T-cell (primary cell): ENCODE measurements at regions not wholly inside any gene's neighbourhood (a gene's known extent, or its start where the extent isn't known, plus 50 kb on each side); places are given as distances from the start of the nearest gene placed in this dataset.

Experiments used
- ATAC-seq, 4 experiments: fragments of 200-7000 bp in 3 of 4; fragments of 150-1000 bp in 1 of 4; cut with Tn5 transposase; replicated peaks in 1 of 4; 1 replicate in 3 of 4; 2 replicates in 1 of 4; pipeline ENCODE4 v1.10.0; 2021; ENCODE audit warnings: moderate library complexity in 3 of 4, mild to moderate bottlenecking in 2 of 4, moderate number of reproducible peaks in 1 of 4
- CTCF ChIA-PET, 2 donors: fragments of 300-600 bp; sonication (Branson Sonifier 250); formaldehyde crosslinking; loops; one replicate each; lab custom pipeline; 2022; ENCODE audit warnings: antibody characterized with exemption in 2 of 2; lab: Charles Lee
- POLR2A ChIA-PET, 2 donors: fragments of 300-600 bp; sonication (Branson Sonifier 250); formaldehyde crosslinking; loops; one replicate each; lab custom pipeline; 2022; ENCODE audit warnings: antibody characterized with exemption in 2 of 2; lab: Charles Lee
- DNase-seq, 35 experiments: peaks; one replicate each; pipeline versions ENCODE4 v3.0.0 to v3.0.0-alpha.2; 2013 to 2023
- H3K27ac ChIP-seq: one replicate; pipeline ENCODE4 v1.5.1; 2013; ENCODE audit warnings: low read length
- H3K27me3 ChIP-seq, 2 experiments: replicated peaks in 1 of 2; 1 replicate in 1 of 2; 2 replicates in 1 of 2; pipeline versions ENCODE4 v1.6.1 to v1.7.0; 2013; ENCODE audit warnings: low read length in 1 of 2, mixed read lengths in 1 of 2; ENCODE audit not compliant: control insufficient read depth in 2 of 2, insufficient read depth in 2 of 2; ENCODE audit errors: extremely low read depth in 1 of 2
- H3K36me3 ChIP-seq, 2 donors: 1 replicate in 1 of 2; 2 replicates in 1 of 2; pipeline versions ENCODE4 v1.6.1 to v1.7.0; 2013; ENCODE audit warnings: low read length in 1 of 2; ENCODE audit not compliant: control insufficient read depth in 2 of 2, insufficient read depth in 1 of 2; ENCODE audit errors: extremely low read depth in 1 of 2
- H3K4me1 ChIP-seq, 2 experiments: 1 replicate in 1 of 2; 2 replicates in 1 of 2; pipeline versions ENCODE4 v1.6.1 to v1.7.0; 2013; ENCODE audit warnings: low read length in 2 of 2, mixed read lengths in 1 of 2; ENCODE audit not compliant: insufficient read depth in 2 of 2, control insufficient read depth in 1 of 2; ENCODE audit errors: extremely low read depth in 1 of 2
- H3K4me3 ChIP-seq, 2 donors: 1 replicate in 1 of 2; 2 replicates in 1 of 2; pipeline versions ENCODE4 v1.5.1 to v1.7.0; 2013; ENCODE audit warnings: mild to moderate bottlenecking in 2 of 2, low read length in 1 of 2, moderate library complexity in 1 of 2; ENCODE audit not compliant: control insufficient read depth in 1 of 2; ENCODE audit errors: extremely low read depth in 1 of 2
- H3K9me3 ChIP-seq: 2 replicates; pipeline ENCODE4 v1.7.0; 2013
- H3K27ac Mint-ChIP-seq, 2 donors: one replicate each; pipeline ENCODE4 v1.8.0; 2020 to 2021; ENCODE audit warnings: mild to moderate bottlenecking in 2 of 2, mixed read lengths in 2 of 2
- H3K27me3 Mint-ChIP-seq, 2 donors: one replicate each; pipeline ENCODE4 v1.8.0; 2021 to 2022; ENCODE audit warnings: mixed read lengths in 2 of 2
- H3K36me3 Mint-ChIP-seq: one replicate; pipeline ENCODE4 v1.8.0; 2021; ENCODE audit warnings: mixed read lengths
- H3K4me1 Mint-ChIP-seq, 3 donors: one replicate each; pipeline ENCODE4 v1.8.0; 2020 to 2022; ENCODE audit warnings: mixed read lengths in 3 of 3, mild to moderate bottlenecking in 1 of 3
- H3K4me3 Mint-ChIP-seq, 3 donors: one replicate each; pipeline ENCODE4 v1.8.0; 2020 to 2022; ENCODE audit warnings: mild to moderate bottlenecking in 3 of 3, mixed read lengths in 3 of 3, moderate library complexity in 3 of 3
- H3K9me3 Mint-ChIP-seq, 3 donors: one replicate each; pipeline ENCODE4 v1.8.0; 2020 to 2022; ENCODE audit warnings: mixed read lengths in 3 of 3
- WGBS: methylation state at CpG from one replicate; pipeline ENCODE4 v1.1.5; 2013; ENCODE audit warnings: missing lambda C conversion rate; ENCODE audit not compliant: insufficient coverage; 5-methylcytosine and 5-hydroxymethylcytosine counted together

DNA sequence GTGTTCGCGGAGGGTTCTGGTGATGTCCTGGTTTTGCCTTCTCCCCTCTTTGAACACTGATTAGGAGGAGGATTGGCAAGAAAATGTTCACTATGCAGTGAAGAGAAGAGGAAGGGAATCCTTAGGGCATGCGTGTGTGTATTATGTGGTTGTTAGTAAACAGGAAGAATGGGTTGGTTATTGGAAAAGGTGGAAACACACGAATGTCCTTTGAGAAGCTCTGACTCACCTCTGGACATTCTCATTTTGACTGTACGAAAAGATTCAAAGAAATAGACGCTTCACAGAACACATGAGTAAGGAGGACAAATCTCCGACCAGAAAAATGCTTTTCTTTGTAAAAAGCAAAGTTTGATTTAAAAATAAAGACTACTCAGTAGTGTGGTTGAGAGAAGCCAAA, 188.8 kb upstream of the PRICKLE2 start:
- POLR2A ChIA-PET: no interaction called here
- H3K27ac Mint-ChIP-seq: no peak overlapping the region
- ATAC-seq: no peak
- peaks cover 18% of the 10 kb centered on the region in 2 donors for H3K27me3 Mint-ChIP-seq
- DNase-seq: no peak
- Histone ChIP-seq H3K4me1 (no peaks in the 10 kb centered on the region), H3K4me3 (no peak overlapping the region), H3K27me3 (peaks cover 0 to 6% of the 10 kb centered on the region in 2 experiments), H3K36me3 (no peaks in the 10 kb centered on the region), H3K27ac (no peak overlapping the region), H3K9me3 (no peaks in the 10 kb centered on the region)
- 84% methylated on average over 4 of the region's 7 CpGs for WGBS
- no peaks in the 10 kb centered on the region for H3K9me3 Mint-ChIP-seq
- no peaks in the 10 kb centered on the region for H3K36me3 Mint-ChIP-seq
- CTCF ChIA-PET: no interaction called here
- H3K4me1 Mint-ChIP-seq: no peaks in the 10 kb centered on the region
- H3K4me3 Mint-ChIP-seq: no peak overlapping the region

DNA sequence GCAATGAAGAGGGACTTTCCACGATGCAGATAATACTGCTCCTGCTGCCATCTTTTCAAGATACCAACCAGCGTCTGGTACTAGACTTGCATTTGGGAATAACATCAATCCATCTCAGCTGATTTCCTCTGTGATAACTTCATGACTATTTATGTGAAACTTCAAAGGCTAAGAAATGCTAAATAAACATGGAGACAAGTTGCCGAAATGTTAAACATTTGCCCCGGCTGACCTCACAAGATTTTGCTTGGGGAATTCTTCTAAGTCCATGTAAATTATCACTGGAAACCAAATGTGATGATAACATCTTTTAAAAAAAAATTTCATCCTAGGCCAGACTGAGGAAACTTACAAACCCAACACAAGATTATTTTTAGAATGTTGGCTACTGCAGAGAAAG, 185.8 kb upstream of the PRICKLE2 start:
- ChIA-PET CTCF (no interaction called here), POLR2A (no interaction called here)
- Mint-ChIP-seq H3K4me1 (no peaks in the 10 kb centered on the region), H3K4me3 (no peak overlapping the region), H3K27ac (no peak overlapping the region), H3K36me3 (no peaks in the 10 kb centered on the region), H3K9me3 (no peaks in the 10 kb centered on the region), H3K27me3 (peaks cover 18 to 20% of the 10 kb centered on the region in 2 donors)
- H3K9me3 ChIP-seq: no peaks in the 10 kb centered on the region
- peaks cover 0 to 6% of the 10 kb centered on the region in 2 experiments for H3K27me3 ChIP-seq
- WGBS: 91% methylated on average over 1 of the region's 4 CpGs
- no peaks in the 10 kb centered on the region for H3K4me1 ChIP-seq
- DNase-seq: no peak
- no peak overlapping the region for H3K27ac ChIP-seq
- ATAC-seq: no peak
- no peak overlapping the region for H3K4me3 ChIP-seq
- H3K36me3 ChIP-seq: no peaks in the 10 kb centered on the region

DNA sequence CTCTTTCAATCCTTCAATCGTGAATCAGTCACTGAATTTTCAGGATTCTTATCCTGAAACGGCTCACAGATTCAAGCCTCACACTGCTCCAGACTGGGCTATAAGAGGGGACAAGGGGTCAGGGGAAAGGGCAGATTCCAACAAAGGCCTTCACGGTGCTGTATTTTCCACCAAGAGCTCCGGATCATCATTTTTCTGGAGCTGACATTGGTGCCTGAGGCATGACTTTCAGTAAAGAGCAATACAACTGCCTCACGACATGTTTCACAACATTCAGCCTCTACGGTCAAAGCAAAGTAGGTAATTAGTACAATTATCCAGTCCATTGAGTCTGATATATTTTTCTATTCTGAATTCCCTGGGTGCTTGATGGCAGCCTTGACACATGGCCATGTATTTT, 185.0 kb upstream of the PRICKLE2 start:
- 55% methylated on average over 3 of the region's 6 CpGs for WGBS
- H3K4me1 ChIP-seq: no peaks in the 10 kb centered on the region
- no peaks in the 10 kb centered on the region for H3K9me3 ChIP-seq
- Mint-ChIP-seq H3K27me3 (peaks cover 14 to 21% of the 10 kb centered on the region in 2 donors), H3K9me3 (no peaks in the 10 kb centered on the region), H3K4me3 (no peak overlapping the region), H3K36me3 (no peaks in the 10 kb centered on the region), H3K27ac (no peak overlapping the region), H3K4me1 (no peaks in the 10 kb centered on the region)
- no peak overlapping the region for H3K27ac ChIP-seq
- peaks cover 0 to 6% of the 10 kb centered on the region in 2 experiments for H3K27me3 ChIP-seq
- POLR2A ChIA-PET: no interaction called here
- DNase-seq (no peak), ATAC-seq (no peak)
- CTCF ChIA-PET: no interaction called here
- no peaks in the 10 kb centered on the region for H3K36me3 ChIP-seq
- H3K4me3 ChIP-seq: no peak overlapping the region

DNA sequence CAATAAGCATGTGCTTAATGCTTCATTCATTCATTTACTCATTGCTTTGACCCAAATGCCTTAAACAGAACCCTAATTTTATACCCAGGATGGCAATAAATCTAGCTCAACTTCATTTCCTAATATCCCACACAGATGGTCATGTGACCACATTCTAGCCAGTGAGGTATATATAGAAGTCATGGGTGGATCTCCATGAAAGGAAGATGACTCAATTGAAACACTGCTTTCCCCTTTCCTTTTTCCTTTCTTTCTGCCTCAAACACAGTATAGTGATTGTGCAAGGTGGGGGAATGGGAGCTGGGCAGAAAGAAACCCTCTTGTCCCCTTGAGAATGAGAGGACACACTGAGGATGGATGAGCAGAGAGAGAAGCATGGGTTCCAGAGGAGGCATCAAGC, 183.5 kb upstream of the PRICKLE2 start:
- no peak overlapping the region for H3K27ac ChIP-seq
- H3K9me3 Mint-ChIP-seq: no peaks in the 10 kb centered on the region
- ChIA-PET CTCF (no interaction called here), POLR2A (no interaction called here)
- H3K4me3 ChIP-seq: no peak overlapping the region
- H3K9me3 ChIP-seq: no peaks in the 10 kb centered on the region
- ATAC-seq (no peak), DNase-seq (no peak)
- peaks cover 0 to 6% of the 10 kb centered on the region in 2 experiments for H3K27me3 ChIP-seq
- no peak overlapping the region for H3K4me3 Mint-ChIP-seq
- H3K4me1 Mint-ChIP-seq: no peaks in the 10 kb centered on the region
- H3K36me3 ChIP-seq: no peaks in the 10 kb centered on the region
- H3K4me1 ChIP-seq: no peaks in the 10 kb centered on the region
- no peaks in the 10 kb centered on the region for H3K36me3 Mint-ChIP-seq
- no peak overlapping the region for H3K27ac Mint-ChIP-seq
- peaks cover 12 to 18% of the 10 kb centered on the region in 2 donors for H3K27me3 Mint-ChIP-seq

DNA sequence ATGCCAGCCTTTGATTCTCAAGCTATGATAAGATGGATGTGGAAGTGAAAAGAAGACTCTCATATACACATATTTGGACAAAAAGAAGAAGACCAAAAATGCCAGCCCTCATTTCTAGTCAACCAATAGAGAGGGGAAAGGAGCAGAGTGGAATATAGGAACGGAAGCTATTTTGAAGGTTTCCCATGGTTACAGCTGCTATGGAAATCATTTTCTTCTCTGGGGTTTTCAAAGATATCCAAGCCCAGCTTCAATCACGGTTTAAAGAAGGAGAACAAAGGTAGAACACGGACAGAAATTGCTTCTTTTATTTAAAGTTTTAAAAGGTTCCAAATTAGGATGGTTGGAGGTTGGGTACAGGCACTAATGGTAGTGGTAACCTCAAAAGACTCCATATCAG, 181.0 kb upstream of the PRICKLE2 start:
- Histone ChIP-seq H3K9me3 (no peaks in the 10 kb centered on the region), H3K4me3 (no peak overlapping the region), H3K27ac (no peak overlapping the region), H3K36me3 (no peaks in the 10 kb centered on the region), H3K27me3 (no peaks in the 10 kb centered on the region), H3K4me1 (no peaks in the 10 kb centered on the region)
- Mint-ChIP-seq H3K27ac (no peak overlapping the region), H3K36me3 (no peaks in the 10 kb centered on the region), H3K4me3 (no peak overlapping the region), H3K27me3 (peaks cover 4 to 9% of the 10 kb centered on the region in 2 donors), H3K4me1 (no peaks in the 10 kb centered on the region), H3K9me3 (no peaks in the 10 kb centered on the region)
- DNase-seq (no peak), ATAC-seq (no peak)
- ChIA-PET POLR2A (no interaction called here), CTCF (no interaction called here)
- WGBS: no CpG with 5 or more reads among the region's 3 CpGs

DNA sequence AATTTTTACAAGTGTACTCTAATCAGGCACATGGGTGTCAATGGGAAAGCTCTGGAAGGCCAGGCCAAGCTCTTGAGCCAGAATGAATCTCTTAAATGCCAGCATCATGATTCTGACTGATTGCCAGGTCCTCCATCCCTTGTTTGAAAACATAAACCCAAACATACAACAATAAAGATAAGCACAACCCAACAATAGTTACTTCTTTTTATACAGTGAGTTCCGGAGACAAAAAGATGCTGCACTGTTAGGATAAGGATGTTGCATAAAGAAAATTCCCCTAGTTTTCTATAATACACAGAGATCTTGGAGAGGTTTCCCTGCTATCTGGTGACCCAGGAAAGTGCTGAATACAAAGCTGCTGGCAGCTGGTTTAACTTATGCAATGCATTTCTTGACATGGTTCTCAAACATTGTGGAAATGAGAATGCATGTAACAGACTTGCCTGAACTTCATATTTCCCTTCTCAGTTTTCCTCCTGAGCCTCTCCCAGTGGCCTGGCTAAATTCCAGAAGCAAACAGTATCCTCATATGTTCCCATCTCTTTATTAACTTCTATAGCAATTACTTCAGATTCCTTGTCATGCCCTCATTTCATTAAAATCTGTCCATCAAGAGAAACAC, 180.1 kb upstream of the PRICKLE2 start:
- POLR2A ChIA-PET: no interaction called here
- Mint-ChIP-seq H3K36me3 (no peaks in the 10 kb centered on the region), H3K9me3 (no peaks in the 10 kb centered on the region), H3K27ac (no peak overlapping the region), H3K27me3 (peaks cover 4 to 9% of the 10 kb centered on the region in 2 donors), H3K4me3 (no peak overlapping the region), H3K4me1 (no peaks in the 10 kb centered on the region)
- Histone ChIP-seq H3K27me3 (no peaks in the 10 kb centered on the region), H3K4me1 (no peaks in the 10 kb centered on the region), H3K27ac (no peak overlapping the region), H3K4me3 (no peak overlapping the region), H3K36me3 (no peaks in the 10 kb centered on the region), H3K9me3 (no peaks in the 10 kb centered on the region)
- ATAC-seq: no peak
- CTCF ChIA-PET: no interaction called here
- DNase-seq: no peak
- WGBS: no CpG with 5 or more reads among the region's 1 CpG

DNA sequence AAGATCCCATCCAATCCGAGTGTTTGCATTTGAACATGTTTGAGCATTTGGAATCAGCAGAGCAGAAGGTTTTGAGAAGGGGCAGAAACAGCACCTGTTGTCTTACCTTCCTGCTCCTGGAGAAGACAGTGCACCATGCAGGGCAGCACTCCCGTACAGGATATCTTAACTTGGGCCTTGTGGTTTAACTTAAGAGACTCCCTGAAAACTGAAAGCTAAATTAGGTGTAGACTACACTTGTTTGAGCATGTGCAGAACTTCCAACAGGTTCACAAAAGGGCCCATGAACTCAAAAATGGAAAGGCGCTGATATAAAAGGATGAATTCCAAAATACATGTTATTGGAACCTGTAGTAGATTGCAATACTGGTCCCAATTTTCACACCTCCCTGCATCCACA, 175.4 kb upstream of the PRICKLE2 start:
- ATAC-seq (no peak), DNase-seq (no peak)
- Histone ChIP-seq H3K27me3 (no peaks in the 10 kb centered on the region), H3K27ac (no peak overlapping the region), H3K36me3 (no peaks in the 10 kb centered on the region), H3K4me1 (no peaks in the 10 kb centered on the region), H3K4me3 (no peak overlapping the region), H3K9me3 (no peaks in the 10 kb centered on the region)
- POLR2A ChIA-PET: no interaction called here
- no peaks in the 10 kb centered on the region for H3K4me1 Mint-ChIP-seq
- no peak overlapping the region for H3K4me3 Mint-ChIP-seq
- no peaks in the 10 kb centered on the region for H3K9me3 Mint-ChIP-seq
- H3K27me3 Mint-ChIP-seq: peaks cover 1 to 4% of the 10 kb centered on the region in 2 donors
- CTCF ChIA-PET: no interaction called here
- 17% methylated on average over 1 of the region's 3 CpGs for WGBS
- no peaks in the 10 kb centered on the region for H3K36me3 Mint-ChIP-seq
- no peak overlapping the region for H3K27ac Mint-ChIP-seq
